ENCODE measurements at regions not wholly inside any gene's neighbourhood (a gene's known extent, or its start where the extent isn't known, plus 50 kb on each side); places are given as distances from the start of the nearest gene placed in this dataset.

GRCh38 chr4:189763583-189763982 lies 177.1 kb upstream of the FRG1 start:
- no peak for DNase-seq (ENCODE audit: low read depth)

- DNase-seq (ENCODE audit: low read depth) = no peak
Observed at GRCh38 chr4:189765301-189765700, 175.4 kb upstream of the FRG1 start.

GRCh38 chr4:189765736-189766135 lies 174.9 kb upstream of the FRG1 start:
- DNase-seq (ENCODE audit: low read depth) = no peak

- DNase-seq (ENCODE audit: low read depth) = peak; percentile 62
Observed at GRCh38 chr4:189767941-189768340, 172.7 kb upstream of the FRG1 start.

- no peak for DNase-seq (ENCODE audit: low read depth)
Observed at GRCh38 chr4:189769131-189769530, 171.5 kb upstream of the FRG1 start.

- no peak for DNase-seq (ENCODE audit: low read depth)
Observed at GRCh38 chr4:189771696-189772361, 168.8 kb upstream of the FRG1 start.

- no peak for DNase-seq (ENCODE audit: low read depth)
Observed at GRCh38 chr4:189773909-189774308, 166.8 kb upstream of the FRG1 start.

GRCh38 chr4:189779281-189779980 lies 161.2 kb upstream of the FRG1 start:
- DNase-seq (ENCODE audit: low read depth) = no peak

GRCh38 chr4:189780391-189780790 lies 160.3 kb upstream of the FRG1 start:
- DNase-seq (ENCODE audit: low read depth) = peak; percentile 57

- no peak for DNase-seq (ENCODE audit: low read depth)
Observed at GRCh38 chr4:189784651-189785050, 156.0 kb upstream of the FRG1 start.

- no peak for DNase-seq (ENCODE audit: low read depth)
Observed at GRCh38 chr4:189785257-189785656, 155.4 kb upstream of the FRG1 start.

GRCh38 chr4:189786447-189786846 lies 154.2 kb upstream of the FRG1 start:
- DNase-seq (ENCODE audit: low read depth) = no peak

GRCh38 chr4:189787216-189788031 lies 153.2 kb upstream of the FRG1 start:
- no peak for DNase-seq (ENCODE audit: low read depth)

GRCh38 chr4:189792924-189793618 lies 147.6 kb upstream of the FRG1 start:
- DNase-seq (ENCODE audit: low read depth) = peak; percentile 51

GRCh38 chr4:189800545-189801088 lies 140.1 kb upstream of the FRG1 start:
- no peak for DNase-seq (ENCODE audit: low read depth)

GRCh38 chr4:189802884-189803283 lies 137.8 kb upstream of the FRG1 start:
- DNase-seq (ENCODE audit: low read depth) = no peak

GRCh38 chr4:189804894-189805293 lies 135.8 kb upstream of the FRG1 start:
- DNase-seq (ENCODE audit: low read depth) = no peak

- no peak for DNase-seq (ENCODE audit: low read depth)
Observed at GRCh38 chr4:189806506-189806905, 134.2 kb upstream of the FRG1 start.

GRCh38 chr4:189807031-189807430 lies 133.6 kb upstream of the FRG1 start:
- no peak for DNase-seq (ENCODE audit: low read depth)

GRCh38 chr4:189809241-189809735 lies 131.4 kb upstream of the FRG1 start:
- no peak for DNase-seq (ENCODE audit: low read depth)

GRCh38 chr4:189809839-189810238 lies 130.8 kb upstream of the FRG1 start:
- DNase-seq (ENCODE audit: low read depth) = no peak
